Aorta (tissue), 5 donors: ENCODE measurements at regions not wholly inside any gene's neighbourhood (a gene's known extent, or its start where the extent isn't known, plus 50 kb on each side); places are given as distances from the start of the nearest gene placed in this dataset.

Experiments
- ATAC-seq: fragments of 200-7000 bp; cut with Tn5 transposase; one replicate; pipeline ENCODE4 v1.9.1; 2022; ENCODE audit warnings: moderate library complexity; ENCODE audit not compliant: low FRiP score
- DNase-seq, 2 donors: peaks; one replicate each; pipeline ENCODE4 v3.0.0-alpha.2; 2020
- H3K27ac ChIP-seq, 2 donors: one replicate each; pipeline ENCODE4 v1.5.1; 2013; ENCODE audit warnings: low read length in 2 of 2, mild to moderate bottlenecking in 2 of 2, moderate library complexity in 2 of 2, control low read depth in 1 of 2, inconsistent platforms in 1 of 2, low read depth in 1 of 2
- H3K27me3 ChIP-seq, 2 donors: one replicate each; pipeline ENCODE4 v1.6.1; 2013; ENCODE audit warnings: control low read depth in 1 of 2, low read length in 1 of 2, mild to moderate bottlenecking in 1 of 2, moderate library complexity in 1 of 2; ENCODE audit not compliant: insufficient read depth in 2 of 2, control insufficient read depth in 1 of 2
- H3K36me3 ChIP-seq, 2 donors: one replicate each; pipeline ENCODE4 v1.6.1; 2013; ENCODE audit warnings: control low read depth in 1 of 2, low read length in 1 of 2, mild to moderate bottlenecking in 1 of 2; ENCODE audit not compliant: insufficient read depth in 2 of 2, control insufficient read depth in 1 of 2
- H3K4me1 ChIP-seq, 2 donors: one replicate each; pipeline ENCODE4 v1.6.1; 2013; ENCODE audit warnings: low read length in 2 of 2, control low read depth in 1 of 2, mild to moderate bottlenecking in 1 of 2, moderate library complexity in 1 of 2; ENCODE audit not compliant: insufficient read depth in 2 of 2, control insufficient read depth in 1 of 2
- H3K4me3 ChIP-seq, 2 donors: one replicate each; pipeline ENCODE4 v1.5.1; 2013; ENCODE audit warnings: low read length in 2 of 2, control low read depth in 1 of 2, mild to moderate bottlenecking in 1 of 2
- H3K9me3 ChIP-seq: one replicate; pipeline ENCODE4 v1.6.1; 2013; ENCODE audit warnings: mild to moderate bottlenecking, low read length; ENCODE audit not compliant: control insufficient read depth
- WGBS, 2 donors: extraction: QIAGEN DNeasy Blood & Tissue Kit; methylation state at CpG; one replicate each; pipeline ENCODE4 v1.1.7; 2013; 5-methylcytosine and 5-hydroxymethylcytosine counted together
- intact Hi-C, 2 donors: fragments of 100-400 bp; cut with DNase I; formaldehyde crosslinking; loops; one replicate each; pipeline versions ENCODE4 v1.14.2 to v1.15.0; 2022
- donor health status: healthy with polysubstance abuse.
- donor health status: Bipolar disorder and iron deficiency.
- donor health status: DM: no; HTN: no; CAD: no.
- donor health status: DM: no; HTN: no; CAD: no.
- donor health status: DM: yes; HTN: yes; CAD: no.

- no peaks in the 10 kb centered on the region for H3K36me3 ChIP-seq
- H3K27ac ChIP-seq, result no peak overlapping the region
- intact Hi-C loops, result no loop called here
- DNase-seq, result no peak
- no peaks in the 10 kb centered on the region for H3K9me3 ChIP-seq
- H3K4me3 ChIP-seq, result no peak overlapping the region
- no peak for ATAC-seq
- no peaks in the 10 kb centered on the region for H3K4me1 ChIP-seq
- no peaks in the 10 kb centered on the region for H3K27me3 ChIP-seq
- 68 to 77% methylated on average over 5 of the region's 5 CpGs for WGBS, 2 donors
Measured at GRCh38 chr21:37986751-37987399, 70.6 kb upstream of the KCNJ6 start.

- Histone ChIP-seq H3K4me3 (no peak overlapping the region), H3K4me1 (no peaks in the 10 kb centered on the region), H3K27me3 (no peaks in the 10 kb centered on the region), H3K36me3 (no peaks in the 10 kb centered on the region), H3K9me3 (no peaks in the 10 kb centered on the region), H3K27ac (no peak overlapping the region)
- 81 to 88% methylated on average over 5 of the region's 5 CpGs for WGBS, 2 donors
- DNase-seq (no peak), ATAC-seq (no peak)
- intact Hi-C loops, result no loop called here
Measured at GRCh38 chr21:37987668-37988067, 71.4 kb upstream of the KCNJ6 start.

GRCh38 chr21:37993071-37993470 is 76.8 kb upstream of the KCNJ6 start:
- 81 to 82% methylated on average over 1 of the region's 1 CpG for WGBS, 2 donors
- H3K9me3 ChIP-seq, result no peaks in the 10 kb centered on the region
- no peak overlapping the region for H3K27ac ChIP-seq
- no peaks in the 10 kb centered on the region for H3K4me1 ChIP-seq
- no peak for ATAC-seq
- no peak overlapping the region for H3K4me3 ChIP-seq
- H3K27me3 ChIP-seq, result no peaks in the 10 kb centered on the region
- H3K36me3 ChIP-seq, result no peaks in the 10 kb centered on the region
- no peak for DNase-seq
- intact Hi-C loops, result no loop called here

- DNase-seq (no peak), ATAC-seq (no peak)
- no peaks in the 10 kb centered on the region for H3K4me1 ChIP-seq
- H3K4me3 ChIP-seq, result no peak overlapping the region
- no peak overlapping the region for H3K27ac ChIP-seq
- no peaks in the 10 kb centered on the region for H3K36me3 ChIP-seq
- no peaks in the 10 kb centered on the region for H3K27me3 ChIP-seq
- 61 to 62% methylated on average over 4 of the region's 4 CpGs for WGBS, 2 donors
- intact Hi-C loops, result no loop called here
- H3K9me3 ChIP-seq, result no peaks in the 10 kb centered on the region
Measured at GRCh38 chr21:37994211-37994610, 78.0 kb upstream of the KCNJ6 start.

- no peak overlapping the region for H3K27ac ChIP-seq
- WGBS, 2 donors, result 52 to 60% methylated on average over 4 of the region's 4 CpGs
- peaks cover 0 to 5% of the 10 kb centered on the region in 2 donors for H3K27me3 ChIP-seq
- peaks cover 4% of the 10 kb centered on the region for H3K9me3 ChIP-seq
- intact Hi-C loops, result no loop called here
- H3K4me1 ChIP-seq, result no peaks in the 10 kb centered on the region
- no peak overlapping the region for H3K4me3 ChIP-seq
- no peak for ATAC-seq
- no peak for DNase-seq
- H3K36me3 ChIP-seq, result no peaks in the 10 kb centered on the region
Measured at GRCh38 chr21:38012672-38013071, 96.4 kb upstream of the KCNJ6 start.

GRCh38 chr21:38013741-38014140 is 97.5 kb upstream of the KCNJ6 start:
- 9 to 35% methylated on average over 4 of the region's 4 CpGs for WGBS, 2 donors
- intact Hi-C loops, result no loop called here
- ATAC-seq, result no peak
- peaks cover 0 to 5% of the 10 kb centered on the region in 2 donors for H3K27me3 ChIP-seq
- no peak overlapping the region for H3K4me3 ChIP-seq
- H3K9me3 ChIP-seq, result peaks cover 2% of the 10 kb centered on the region
- H3K27ac ChIP-seq, result no peak overlapping the region
- DNase-seq, result no peak
- no peaks in the 10 kb centered on the region for H3K4me1 ChIP-seq
- no peaks in the 10 kb centered on the region for H3K36me3 ChIP-seq

- ATAC-seq, result no peak
- 27 to 51% methylated on average over 1 of the region's 1 CpG for WGBS, 2 donors
Measured at GRCh38 chr21:38014298-38014697, 98.0 kb upstream of the KCNJ6 start.

GRCh38 chr21:38027901-38028498 is 111.7 kb upstream of the KCNJ6 start:
- peaks cover 1% of the 10 kb centered on the region for H3K9me3 ChIP-seq
- H3K27me3 ChIP-seq, result no peaks in the 10 kb centered on the region
- ATAC-seq (no peak), DNase-seq (no peak)
- H3K4me1 ChIP-seq, result no peaks in the 10 kb centered on the region
- H3K4me3 ChIP-seq, result no peak overlapping the region
- no peaks in the 10 kb centered on the region for H3K36me3 ChIP-seq
- no peak overlapping the region for H3K27ac ChIP-seq
- intact Hi-C loops, result no loop called here
- WGBS, 2 donors, result 87 to 96% methylated on average over 5 to 6 of the region's 6 CpGs

More at GRCh38 chr21:38014298-38014697, 98.0 kb upstream of the KCNJ6 start:
- H3K27ac ChIP-seq, result no peak overlapping the region
- no peaks in the 10 kb centered on the region for H3K36me3 ChIP-seq
- no peaks in the 10 kb centered on the region for H3K4me1 ChIP-seq
- no peak for DNase-seq
- intact Hi-C loops, result no loop called here
- H3K27me3 ChIP-seq, result peaks cover 0 to 2% of the 10 kb centered on the region in 2 donors
- no peaks in the 10 kb centered on the region for H3K9me3 ChIP-seq
- H3K4me3 ChIP-seq, result no peak overlapping the region

- WGBS, 2 donors, result 63 to 65% methylated on average over 4 of the region's 4 CpGs
- ATAC-seq (no peak), DNase-seq (no peak)
- peaks cover 2% of the 10 kb centered on the region for H3K9me3 ChIP-seq
- peaks cover 0 to 2% of the 10 kb centered on the region in 2 donors for H3K27me3 ChIP-seq
- no peak overlapping the region for H3K27ac ChIP-seq
- H3K36me3 ChIP-seq, result no peaks in the 10 kb centered on the region
- intact Hi-C loops, result no loop called here
- H3K4me1 ChIP-seq, result no peaks in the 10 kb centered on the region
- no peak overlapping the region for H3K4me3 ChIP-seq
Measured at GRCh38 chr21:38032082-38032801, 116.0 kb upstream of the KCNJ6 start.
